CD4-positive, alpha-beta T cell (primary cell): ENCODE measurements at regions not wholly inside any gene's neighbourhood (a gene's known extent, or its start where the extent isn't known, plus 50 kb on each side); places are given as distances from the start of the nearest gene placed in this dataset.

ENCODE experiments used
- ATAC-seq: fragments of 200-7000 bp; cut with Tn5 transposase; one replicate; pipeline ENCODE4 v1.10.0; 2022; ENCODE audit warnings: mild to moderate bottlenecking; ENCODE audit not compliant: poor library complexity
- CTCF ChIA-PET: fragments of 350-600 bp; sonication (Branson Sonifier 250); formaldehyde crosslinking; loops from one replicate; lab custom pipeline; 2021; ENCODE audit warnings: antibody characterized with exemption, inconsistent platforms; lab: Charles Lee
- POLR2A ChIA-PET: fragments of 350-600 bp; sonication (Branson Sonifier 250); formaldehyde crosslinking; loops from one replicate; lab custom pipeline; 2021; ENCODE audit warnings: antibody characterized with exemption, inconsistent platforms; lab: Charles Lee
- DNase-seq, 14 experiments: peaks; one replicate each; pipeline ENCODE4 v3.0.0-alpha.2; 2013 to 2020; ENCODE audit warnings: mixed read lengths in 2 of 14
- H3K27ac ChIP-seq, 2 donors: one replicate each; pipeline versions ENCODE4 v1.5.1 to v1.7.0; 2013; ENCODE audit warnings: low read length in 2 of 2, low read depth in 1 of 2, mild to moderate bottlenecking in 1 of 2
- H3K27me3 ChIP-seq, 2 experiments: 1 replicate in 1 of 2; 2 replicates in 1 of 2; pipeline versions ENCODE4 v1.6.1 to v1.7.0; 2013; ENCODE audit warnings: low read length in 2 of 2, control low read depth in 1 of 2, mild to moderate bottlenecking in 1 of 2, moderate library complexity in 1 of 2; ENCODE audit not compliant: insufficient read depth in 2 of 2, control insufficient read depth in 1 of 2
- H3K36me3 ChIP-seq: one replicate; pipeline ENCODE4 v1.6.1; 2013; ENCODE audit warnings: low read length, control low read depth; ENCODE audit not compliant: insufficient read depth
- H3K4me1 ChIP-seq: one replicate; pipeline ENCODE4 v1.6.1; 2013; ENCODE audit warnings: low read length, control low read depth; ENCODE audit not compliant: insufficient read depth
- H3K4me3 ChIP-seq: one replicate; pipeline ENCODE4 v1.5.1; 2013; ENCODE audit warnings: mild to moderate bottlenecking, low read length, moderate library complexity
- H3K9me3 ChIP-seq, 2 experiments: 1 replicate in 1 of 2; 2 replicates in 1 of 2; pipeline versions ENCODE4 v1.6.1 to v1.7.0; 2013; ENCODE audit warnings: low read length in 2 of 2, mild to moderate bottlenecking in 2 of 2, control low read depth in 1 of 2, moderate library complexity in 1 of 2; ENCODE audit not compliant: control insufficient read depth in 1 of 2, insufficient read depth in 1 of 2
- H3K27ac Mint-ChIP-seq: one replicate; pipeline ENCODE4 v1.8.0; 2020; ENCODE audit warnings: mixed read lengths
- H3K27me3 Mint-ChIP-seq: one replicate; pipeline ENCODE4 v1.8.0; 2021; ENCODE audit warnings: mixed read lengths
- H3K36me3 Mint-ChIP-seq: one replicate; pipeline ENCODE4 v1.8.0; 2021; ENCODE audit warnings: low read depth, mixed read lengths
- H3K4me1 Mint-ChIP-seq: one replicate; pipeline ENCODE4 v1.8.0; 2021; ENCODE audit warnings: low read depth, mixed read lengths
- H3K4me3 Mint-ChIP-seq: one replicate; pipeline ENCODE4 v1.8.0; 2020; ENCODE audit warnings: mild to moderate bottlenecking, mixed read lengths
- H3K9me3 Mint-ChIP-seq: one replicate; pipeline ENCODE4 v1.8.0; 2020; ENCODE audit warnings: mixed read lengths
- intact Hi-C, 2 experiments: fragments of 100-400 bp; cut with DNase I in 1 of 2; cut with micrococcal nuclease in 1 of 2; formaldehyde crosslinking; loops; one replicate each; pipeline versions ENCODE4 v1.15.1 to v1.9.0; 2023 to 2025; cut with DNase I, micrococcal nuclease
- TF ChIP-seq, protein P1 (sequence below): fragments of 200-600 bp; IDR thresholded peaks from one replicate; pipeline ENCODE4 v1.8.0; 2022; ENCODE audit warnings: antibody characterized with exemption, mild to moderate bottlenecking

DNA sequence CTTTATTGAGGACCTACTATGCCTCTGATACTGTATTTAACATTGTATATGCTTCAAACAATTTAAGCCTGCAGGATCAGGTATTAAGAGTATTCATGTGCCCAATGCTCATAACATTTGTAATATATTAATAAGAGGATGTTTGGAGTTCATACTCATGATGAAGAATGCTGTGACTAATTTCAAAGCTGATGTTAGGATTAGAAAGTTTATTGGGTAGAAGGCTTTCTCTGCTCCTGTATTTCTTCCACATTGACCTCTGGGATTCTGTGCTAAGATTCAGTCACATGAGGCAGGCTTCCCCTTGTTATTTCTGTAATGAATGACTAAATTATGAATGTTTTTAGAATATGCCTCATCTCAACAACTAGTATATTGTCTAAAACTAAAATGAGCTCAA lies 456.4 kb downstream of the NFIB start:
- H3K4me1 ChIP-seq, result no peaks in the 10 kb centered on the region
- H3K36me3 ChIP-seq, result no peaks in the 10 kb centered on the region
- H3K27ac ChIP-seq, result no peak overlapping the region
- DNase-seq (no peak), ATAC-seq (no peak)
- Mint-ChIP-seq H3K36me3 (no peaks in the 10 kb centered on the region), H3K9me3 (peaks cover 3% of the 10 kb centered on the region), H3K27ac (no peak overlapping the region), H3K27me3 (no peaks in the 10 kb centered on the region), H3K4me1 (no peaks in the 10 kb centered on the region), H3K4me3 (no peak overlapping the region)
- no peak overlapping the region for H3K4me3 ChIP-seq
- intact Hi-C loops, result no loop called here
- ChIA-PET CTCF (no interaction called here), POLR2A (no interaction called here)
- no peaks in the 10 kb centered on the region for H3K27me3 ChIP-seq
- TF ChIP-seq, protein P1, sequence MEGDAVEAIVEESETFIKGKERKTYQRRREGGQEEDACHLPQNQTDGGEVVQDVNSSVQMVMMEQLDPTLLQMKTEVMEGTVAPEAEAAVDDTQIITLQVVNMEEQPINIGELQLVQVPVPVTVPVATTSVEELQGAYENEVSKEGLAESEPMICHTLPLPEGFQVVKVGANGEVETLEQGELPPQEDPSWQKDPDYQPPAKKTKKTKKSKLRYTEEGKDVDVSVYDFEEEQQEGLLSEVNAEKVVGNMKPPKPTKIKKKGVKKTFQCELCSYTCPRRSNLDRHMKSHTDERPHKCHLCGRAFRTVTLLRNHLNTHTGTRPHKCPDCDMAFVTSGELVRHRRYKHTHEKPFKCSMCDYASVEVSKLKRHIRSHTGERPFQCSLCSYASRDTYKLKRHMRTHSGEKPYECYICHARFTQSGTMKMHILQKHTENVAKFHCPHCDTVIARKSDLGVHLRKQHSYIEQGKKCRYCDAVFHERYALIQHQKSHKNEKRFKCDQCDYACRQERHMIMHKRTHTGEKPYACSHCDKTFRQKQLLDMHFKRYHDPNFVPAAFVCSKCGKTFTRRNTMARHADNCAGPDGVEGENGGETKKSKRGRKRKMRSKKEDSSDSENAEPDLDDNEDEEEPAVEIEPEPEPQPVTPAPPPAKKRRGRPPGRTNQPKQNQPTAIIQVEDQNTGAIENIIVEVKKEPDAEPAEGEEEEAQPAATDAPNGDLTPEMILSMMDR, result no peak
- H3K9me3 ChIP-seq, result peaks cover 0 to 3% of the 10 kb centered on the region in 2 experiments

DNA sequence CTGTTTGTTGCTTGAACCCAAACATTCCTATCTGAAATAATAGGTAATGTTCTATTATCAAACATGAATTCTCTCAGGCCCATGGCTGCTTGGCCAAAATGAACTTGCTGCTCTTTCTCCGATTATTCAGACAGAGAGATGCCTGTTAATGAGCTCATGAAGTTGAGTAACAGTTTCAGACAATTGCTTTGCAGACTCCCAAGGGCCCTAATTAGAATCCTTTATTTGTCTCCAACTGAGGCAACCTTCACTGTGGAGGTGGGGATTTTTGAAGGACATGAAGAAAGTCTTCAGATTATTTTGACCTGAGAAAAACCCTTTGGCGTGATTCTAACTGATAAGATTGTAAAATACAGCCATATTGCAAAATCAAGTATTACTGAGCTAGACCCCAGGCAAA lies 466.7 kb downstream of the NFIB start:
- H3K27ac ChIP-seq, result no peak overlapping the region
- no peaks in the 10 kb centered on the region for H3K27me3 ChIP-seq
- H3K4me3 ChIP-seq, result no peak overlapping the region
- no peaks in the 10 kb centered on the region for H3K36me3 ChIP-seq
- ChIA-PET POLR2A (no interaction called here), CTCF (no interaction called here)
- no peaks in the 10 kb centered on the region for H3K4me1 ChIP-seq
- H3K4me1 Mint-ChIP-seq, result no peaks in the 10 kb centered on the region
- H3K27me3 Mint-ChIP-seq, result no peaks in the 10 kb centered on the region
- H3K36me3 Mint-ChIP-seq, result no peaks in the 10 kb centered on the region
- TF ChIP-seq, protein P1, result no peak
- ATAC-seq (no peak), DNase-seq (no peak)
- H3K4me3 Mint-ChIP-seq, result no peak overlapping the region
- intact Hi-C loops, result no loop called here
- H3K27ac Mint-ChIP-seq, result no peak overlapping the region
- H3K9me3 ChIP-seq, result peaks cover 0 to 4% of the 10 kb centered on the region in 2 experiments
- peaks cover 6% of the 10 kb centered on the region for H3K9me3 Mint-ChIP-seq

DNA sequence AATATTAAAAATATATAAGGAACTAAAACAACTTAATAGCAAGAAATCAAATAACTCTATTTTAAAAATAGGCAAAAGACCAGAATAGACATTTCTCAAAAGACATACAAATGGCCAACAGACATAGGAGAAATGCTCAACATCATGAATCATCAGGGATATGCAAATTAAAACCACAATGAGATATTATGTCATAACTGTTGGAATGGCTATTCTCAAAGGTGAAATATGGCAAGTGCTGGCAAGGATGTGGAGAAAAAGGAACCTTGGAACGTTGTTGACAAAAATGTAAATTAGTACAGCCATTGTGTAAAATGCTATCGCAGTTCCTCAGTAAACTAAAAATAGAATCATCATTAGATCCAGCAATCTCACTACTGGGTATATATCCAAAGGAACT lies 468.5 kb downstream of the NFIB start:
- Mint-ChIP-seq H3K27me3 (no peaks in the 10 kb centered on the region), H3K36me3 (no peaks in the 10 kb centered on the region), H3K4me1 (no peaks in the 10 kb centered on the region), H3K27ac (no peak overlapping the region), H3K9me3 (peaks cover 2% of the 10 kb centered on the region), H3K4me3 (no peak overlapping the region)
- no peak overlapping the region for H3K4me3 ChIP-seq
- no peaks in the 10 kb centered on the region for H3K4me1 ChIP-seq
- ATAC-seq (no peak), DNase-seq (no peak)
- intact Hi-C loops, result no loop called here
- H3K36me3 ChIP-seq, result no peaks in the 10 kb centered on the region
- peaks cover 0 to 5% of the 10 kb centered on the region in 2 experiments for H3K9me3 ChIP-seq
- H3K27me3 ChIP-seq, result no peaks in the 10 kb centered on the region
- POLR2A ChIA-PET, result no interaction called here
- CTCF ChIA-PET, result no interaction called here
- TF ChIP-seq, protein P1, result no peak
- no peak overlapping the region for H3K27ac ChIP-seq
